Cardiac fibroblast (primary cell): ENCODE measurements at regions not wholly inside any gene's neighbourhood (a gene's known extent, or its start where the extent isn't known, plus 50 kb on each side); places are given as distances from the start of the nearest gene placed in this dataset.

Experiments
- DNase-seq, 2 donors: peaks; one replicate each; pipeline versions ENCODE4 v3.0.0 to v3.0.0-alpha.2; 2010; ENCODE audit warnings: low read depth in 2 of 2
- H3K4me3 ChIP-seq, 2 donors: replicated peaks in 1 of 2; 1 replicate in 1 of 2; 2 replicates in 1 of 2; pipeline ENCODE4 v1.5.1; 2011; ENCODE audit warnings: low read depth in 2 of 2, low read length in 2 of 2, mild to moderate bottlenecking in 2 of 2, moderate library complexity in 1 of 2
- CTCF ChIP-seq: IDR thresholded peaks from one replicate; pipeline ENCODE4 v1.5.1; 2011; ENCODE audit warnings: low read depth, mild to moderate bottlenecking, low read length, inconsistent platforms

GRCh38 chr21:20800106-20800505 is 198.1 kb upstream of the NCAM2 start:
- no peak for DNase-seq
- H3K4me3 ChIP-seq, result no peak overlapping the region
- TF ChIP-seq CTCF, result no peak

- TF ChIP-seq CTCF, result no peak
- no peak for DNase-seq
- no peak overlapping the region for H3K4me3 ChIP-seq
Measured at GRCh38 chr21:20802201-20802600, 196.0 kb upstream of the NCAM2 start.

- TF ChIP-seq CTCF, result no peak
- no peak overlapping the region for H3K4me3 ChIP-seq
- no peak for DNase-seq
Measured at GRCh38 chr21:20802631-20803260, 195.5 kb upstream of the NCAM2 start.

GRCh38 chr21:20811702-20812101 is 186.5 kb upstream of the NCAM2 start:
- no peak for DNase-seq
- no peak for TF ChIP-seq CTCF
- no peak overlapping the region for H3K4me3 ChIP-seq

- no peak for DNase-seq
- H3K4me3 ChIP-seq, result no peak overlapping the region
- no peak for TF ChIP-seq CTCF
Measured at GRCh38 chr21:20814090-20814489, 184.1 kb upstream of the NCAM2 start.

- TF ChIP-seq CTCF, result no peak
- no peak overlapping the region for H3K4me3 ChIP-seq
- peak in 1 of 2 donors; percentile 5 for DNase-seq
Measured at GRCh38 chr21:20822666-20823065, 175.5 kb upstream of the NCAM2 start.

GRCh38 chr21:20852866-20853265 is 145.3 kb upstream of the NCAM2 start:
- DNase-seq, result peak in 1 of 2 donors; percentile 3
- no peak overlapping the region for H3K4me3 ChIP-seq
- no peak for TF ChIP-seq CTCF
